ENCODE measurements at regions not wholly inside any gene's neighbourhood (a gene's known extent, or its start where the extent isn't known, plus 50 kb on each side); places are given as distances from the start of the nearest gene placed in this dataset.

DNA sequence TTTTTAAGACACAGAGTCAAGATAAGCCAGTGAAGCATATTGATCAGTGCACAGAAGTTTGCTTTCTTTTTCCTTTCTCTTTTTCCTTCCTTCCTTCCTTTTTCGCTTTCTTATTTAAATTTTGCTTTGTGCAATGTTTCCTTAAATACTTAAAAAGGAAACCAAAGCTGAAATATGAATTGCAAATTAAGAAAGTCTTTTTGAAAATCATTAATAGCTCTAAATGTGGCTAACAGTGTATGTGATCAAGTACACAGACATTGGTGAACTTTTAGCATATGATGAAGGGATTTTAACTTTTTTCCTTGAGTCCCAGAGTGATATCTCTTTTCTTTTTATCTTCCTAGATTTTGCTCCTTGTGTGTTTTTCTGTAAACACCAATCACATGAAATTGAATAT lies 1356.9 kb upstream of the PRR20A start:
- Histone ChIP-seq H2AFZ (ENCODE audit: low read length) (no peak overlapping the region), H3K79me1 (ENCODE audit: low read depth, low read length) (no peaks in the 10 kb centered on the region), H3K27ac (ENCODE audit: low read depth, low read length) (no peak overlapping the region), H4K20me1 (replicated peaks in 1 of 2; ENCODE audit: control insufficient read depth in 1 of 2, insufficient read depth in 2 of 2, low read length in 2 of 2) (no peaks in the 10 kb centered on the region), H4K5ac (ENCODE audit: insufficient read length, low read depth, low read length) (no peak overlapping the region), H3K27me3 (replicated peaks in 1 of 4; ENCODE audit: control insufficient read depth in 3 of 4, extremely low read depth in 1 of 4, insufficient read depth in 3 of 4, low read length in 3 of 4) (no peaks in the 10 kb centered on the region), H2BK15ac (ENCODE audit: low read length) (no peak overlapping the region), H2BK20ac (ENCODE audit: low read length) (no peak overlapping the region), H3K4me3 (ENCODE audit: extremely low read depth in 1 of 4, insufficient read depth in 2 of 4, low read depth in 3 of 4, low read length in 4 of 4) (no peak overlapping the region), H3K4me1 (replicated peaks in 1 of 4; ENCODE audit: control insufficient read depth in 3 of 4, insufficient read depth in 4 of 4, low read length in 3 of 4) (no peaks in the 10 kb centered on the region), H2AK5ac (ENCODE audit: low read depth, low read length) (no peak overlapping the region), H4K8ac (ENCODE audit: extremely low read depth, insufficient read depth, low read length) (no peak overlapping the region), H4K91ac (replicated peaks; ENCODE audit: insufficient read length, low read length) (no peak overlapping the region), H3K56ac (replicated peaks; ENCODE audit: insufficient read length, low read depth, low read length) (no peak overlapping the region), H3K14ac (ENCODE audit: insufficient read length) (no peak overlapping the region), H3K4ac (replicated peaks; ENCODE audit: insufficient read length, low read depth, low read length) (no peak overlapping the region), H3K4me2 (ENCODE audit: insufficient read depth in 1 of 2, low read depth in 2 of 2, low read length in 2 of 2) (no peak overlapping the region), H3K23me2 (ENCODE audit: low read depth, low read length) (no peaks in the 10 kb centered on the region), H2BK5ac (ENCODE audit: low read depth, low read length) (no peak overlapping the region), H3K9me3 (ENCODE audit: insufficient read depth in 2 of 2, low read depth in 1 of 2, low read length in 1 of 2) (peaks cover 0 to 4% of the 10 kb centered on the region in 2 experiments; a peak in 1 of 4 replicates), H2BK120ac (replicated peaks; ENCODE audit: low read depth, low read length) (no peak overlapping the region), H3K79me2 (ENCODE audit: control insufficient read depth in 1 of 2, insufficient read depth in 2 of 2, low read length in 2 of 2) (no peaks in the 10 kb centered on the region), H2BK12ac (ENCODE audit: low read depth, low read length) (no peak overlapping the region), H3K23ac (ENCODE audit: insufficient read length) (no peak overlapping the region), H3K18ac (ENCODE audit: extremely low read depth, low read length) (no peak overlapping the region), H3K9ac (replicated peaks in 1 of 4; ENCODE audit: extremely low read depth in 1 of 4, low read depth in 3 of 4, low read length in 3 of 4) (no peak overlapping the region), H3K36me3 (ENCODE audit: control insufficient read depth in 2 of 4, insufficient read depth in 4 of 4, low read length in 3 of 4) (no peaks in the 10 kb centered on the region)
- WGBS, 2 experiments (ENCODE audit: extremely low coverage in 1 of 2, insufficient coverage in 1 of 2, insufficient read length in 1 of 2, insufficient replicate concordance in 2 of 2, low coverage in 1 of 2, low lambda C conversion rate in 2 of 2, missing lambda C conversion rate in 1 of 2): 88% methylated on average over 1 of the region's 1 CpG; no CpG with 5 or more reads in 1 of the 2 experiments
- ChIA-PET CTCF (ENCODE audit: partially characterized antibody) (no interaction called here), POLR2A (ENCODE audit: partially characterized antibody) (no interaction called here)
- no peak for DNase-seq (ENCODE audit: low read depth in 1 of 2, low spot score in 2 of 2)
- FAIRE-seq: peak; percentile 66
- no peak for TF ChIP-seq SIN3A (conservative IDR thresholded peaks at IDR 0.05 in 1 of 2, IDR thresholded peaks at IDR 0.05 in 1 of 2; ENCODE audit: low read depth in 1 of 2, low read length in 2 of 2)
- no peak for TF ChIP-seq CBX5 (IDR thresholded peaks at IDR 0.05; ENCODE audit: low read depth, low read length)
- no peak for TF ChIP-seq TAF7 (optimal IDR thresholded peaks at IDR 0.05; ENCODE audit: borderline replicate concordance, low read depth, low read length)
- no peak for TF ChIP-seq HDAC2 (IDR thresholded peaks at IDR 0.05; ENCODE audit: borderline replicate concordance in 1 of 2, low read depth in 2 of 2, low read length in 2 of 2)
- TF ChIP-seq, protein P1, sequence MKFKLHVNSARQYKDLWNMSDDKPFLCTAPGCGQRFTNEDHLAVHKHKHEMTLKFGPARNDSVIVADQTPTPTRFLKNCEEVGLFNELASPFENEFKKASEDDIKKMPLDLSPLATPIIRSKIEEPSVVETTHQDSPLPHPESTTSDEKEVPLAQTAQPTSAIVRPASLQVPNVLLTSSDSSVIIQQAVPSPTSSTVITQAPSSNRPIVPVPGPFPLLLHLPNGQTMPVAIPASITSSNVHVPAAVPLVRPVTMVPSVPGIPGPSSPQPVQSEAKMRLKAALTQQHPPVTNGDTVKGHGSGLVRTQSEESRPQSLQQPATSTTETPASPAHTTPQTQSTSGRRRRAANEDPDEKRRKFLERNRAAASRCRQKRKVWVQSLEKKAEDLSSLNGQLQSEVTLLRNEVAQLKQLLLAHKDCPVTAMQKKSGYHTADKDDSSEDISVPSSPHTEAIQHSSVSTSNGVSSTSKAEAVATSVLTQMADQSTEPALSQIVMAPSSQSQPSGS (IDR thresholded peaks at IDR 0.05; ENCODE audit: low read length): no peak
- TF ChIP-seq CTBP2 (IDR thresholded peaks at IDR 0.05; ENCODE audit: borderline replicate concordance, insufficient read depth, insufficient read length, low read length): no peak
- TF ChIP-seq ZNF274 (IDR thresholded peaks at IDR 0.05; ENCODE audit: borderline replicate concordance, extremely low read depth, low read length): no peak
- TF ChIP-seq EZH2 (IDR thresholded peaks at IDR 0.05; ENCODE audit: low read depth, low read length, severe bottlenecking): no peak
- no peak for TF ChIP-seq JUND (IDR thresholded peaks at IDR 0.05; ENCODE audit: low read length)
- no peak for TF ChIP-seq POLR2A (IDR thresholded peaks at IDR 0.05; ENCODE audit: control extremely low read depth in 1 of 2, low read depth in 2 of 2, low read length in 2 of 2)
- TF ChIP-seq KDM1A (IDR thresholded peaks at IDR 0.05; ENCODE audit: borderline replicate concordance, low read length): no peak
- TF ChIP-seq MAFK (IDR thresholded peaks at IDR 0.05; ENCODE audit: low read depth, low read length): no peak

Data from H1 (cell line).